ENCODE measurements at regions not wholly inside any gene's neighbourhood (a gene's known extent, or its start where the extent isn't known, plus 50 kb on each side); places are given as distances from the start of the nearest gene placed in this dataset.

DNA sequence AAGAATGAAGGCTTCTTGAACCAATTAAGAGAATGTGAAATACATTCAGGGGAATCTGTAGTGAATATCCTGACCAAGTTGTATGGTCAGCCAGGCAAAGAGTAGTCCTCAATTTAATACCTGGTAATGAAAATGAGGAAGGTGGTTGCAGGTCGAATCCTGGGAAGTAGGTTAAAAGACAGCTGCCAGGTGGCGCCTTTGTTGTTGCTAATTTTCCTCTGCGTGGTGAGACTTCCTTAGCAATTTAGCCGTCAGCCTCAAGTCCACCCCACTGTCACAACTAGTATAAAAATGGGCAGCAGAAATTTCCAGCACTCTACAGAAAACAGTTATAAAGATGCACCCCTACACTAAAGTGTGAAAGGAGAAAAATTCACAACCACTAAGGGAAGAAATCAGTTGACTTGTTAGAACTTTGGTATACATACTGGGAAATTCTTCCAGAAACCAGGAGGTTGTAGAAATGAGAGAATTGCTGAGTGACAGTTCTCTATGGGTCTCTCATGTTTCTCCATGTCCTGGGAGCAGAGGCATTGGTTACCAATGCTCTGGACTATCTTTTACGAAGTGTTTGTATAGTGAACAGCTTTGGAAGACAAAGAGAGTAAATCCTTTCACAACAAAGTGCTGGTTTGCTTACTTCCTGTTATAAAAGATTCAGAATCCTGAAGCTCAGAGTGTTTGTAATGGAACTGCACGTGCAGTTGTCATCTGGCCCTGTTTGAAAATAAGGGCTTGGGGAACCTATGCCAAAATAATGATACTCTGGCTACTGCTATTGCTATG is 235.9 kb downstream of the NHLRC3 start:
- Mint-ChIP-seq H3K36me3 (no peaks in the 10 kb centered on the region), H3K4me1 (peaks cover 0 to 3% (median 0%) of the 10 kb centered on the region in 7 donors), H3K4me3 (no peak overlapping the region), H3K9me3 (no peaks in the 10 kb centered on the region), H3K27me3 (peaks cover 13 to 23% (median 18%) of the 10 kb centered on the region in 5 donors), H3K27ac (no peak overlapping the region)
- ChIA-PET CTCF (no interaction called here), POLR2A (no interaction called here)
- no peak for DNase-seq
- H3K4me1 ChIP-seq (ENCODE audit: control insufficient read depth in 2 of 2, insufficient read depth in 2 of 2, low read length in 2 of 2) = no peaks in the 10 kb centered on the region
- H3K4me3 ChIP-seq (ENCODE audit: low read length) = no peak overlapping the region
- no peak for ATAC-seq
- no peaks in the 10 kb centered on the region for H3K9me3 ChIP-seq (ENCODE audit: control insufficient read depth in 2 of 3, low read length in 3 of 3)
- H3K27me3 ChIP-seq (ENCODE audit: control insufficient read depth in 2 of 2, insufficient read depth in 2 of 2, low read length in 2 of 2) = no peaks in the 10 kb centered on the region
- intact Hi-C loops (cut with micrococcal nuclease) = loop anchor here in 1 of 2 donors (5.0 kb wide), 1 partner anchor 338 kb away; no protein-coding TSS in a partner anchor
- H3K27ac ChIP-seq (ENCODE audit: low read depth, low read length) = no peak overlapping the region
- H3K36me3 ChIP-seq (ENCODE audit: control insufficient read depth in 2 of 3, insufficient read depth in 3 of 3, low read length in 3 of 3) = no peaks in the 10 kb centered on the region

DNA sequence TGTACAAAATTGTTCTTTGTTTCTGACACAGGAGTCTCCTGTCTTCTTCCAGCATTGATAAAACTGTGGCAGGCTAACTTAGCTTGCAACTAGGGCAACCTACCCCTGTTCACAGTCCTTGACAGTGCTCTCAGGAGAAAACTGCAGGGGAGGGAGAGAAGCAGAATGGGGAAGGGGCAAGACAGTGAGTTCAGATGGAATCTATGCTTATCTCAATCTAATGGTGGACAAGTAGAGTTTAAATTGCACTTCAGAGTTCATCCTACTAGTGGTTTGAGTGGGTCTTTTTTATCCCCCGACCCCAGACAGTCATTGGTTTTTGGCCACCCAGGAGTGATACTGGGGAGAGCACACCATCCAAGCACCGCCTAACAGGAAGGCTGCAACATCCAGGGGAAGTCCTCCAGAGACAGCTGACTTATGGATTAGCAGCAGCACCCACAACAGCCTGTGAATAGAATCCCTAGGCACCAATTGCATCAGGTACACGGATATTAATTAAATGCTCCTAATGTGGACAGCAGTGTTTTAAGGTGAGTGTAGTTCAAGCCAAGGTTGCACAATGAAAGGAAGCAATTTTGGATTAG is 236.6 kb downstream of the NHLRC3 start:
- CTCF ChIA-PET = no interaction called here
- Histone ChIP-seq H3K4me1 (ENCODE audit: control insufficient read depth in 2 of 2, insufficient read depth in 2 of 2, low read length in 2 of 2) (no peaks in the 10 kb centered on the region), H3K9me3 (ENCODE audit: control insufficient read depth in 2 of 3, low read length in 3 of 3) (no peaks in the 10 kb centered on the region), H3K4me3 (ENCODE audit: low read length) (no peak overlapping the region), H3K27me3 (ENCODE audit: control insufficient read depth in 2 of 2, insufficient read depth in 2 of 2, low read length in 2 of 2) (no peaks in the 10 kb centered on the region), H3K27ac (ENCODE audit: low read depth, low read length) (no peak overlapping the region), H3K36me3 (ENCODE audit: control insufficient read depth in 2 of 3, insufficient read depth in 3 of 3, low read length in 3 of 3) (no peaks in the 10 kb centered on the region)
- POLR2A ChIA-PET = no interaction called here
- no peak for DNase-seq
- Mint-ChIP-seq H3K27me3 (peaks cover 12 to 17% (median 15%) of the 10 kb centered on the region in 5 donors), H3K27ac (no peak overlapping the region), H3K4me1 (peaks cover 0 to 3% (median 0%) of the 10 kb centered on the region in 7 donors), H3K36me3 (peaks cover 0 to 1% (median 0%) of the 10 kb centered on the region in 5 donors), H3K9me3 (peaks cover 0 to under 1% (median 0%) of the 10 kb centered on the region in 11 donors), H3K4me3 (no peak overlapping the region)
- ATAC-seq = no peak
- intact Hi-C loops (cut with micrococcal nuclease) = loop anchor here in 1 of 2 donors (5.0 kb wide), 1 partner anchor 337 kb away; no protein-coding TSS in a partner anchor

DNA sequence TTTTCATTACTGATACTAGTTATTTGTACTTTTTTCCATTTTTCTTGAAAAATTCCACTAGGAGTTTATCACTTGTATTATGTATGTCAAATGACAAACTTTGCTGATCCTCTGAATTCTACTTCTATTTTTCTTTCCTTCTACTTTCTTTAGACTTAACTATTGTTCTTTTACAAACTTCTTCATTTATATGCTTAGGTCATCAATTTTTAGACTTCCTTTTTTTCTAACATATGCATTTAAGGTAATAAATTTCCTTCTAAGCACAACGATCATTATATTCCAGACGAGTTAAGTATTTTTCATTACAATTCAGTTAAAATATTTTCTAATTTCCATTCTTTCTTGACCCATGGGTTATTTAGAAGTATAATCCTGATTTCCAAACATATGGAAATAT is 240.8 kb downstream of the NHLRC3 start:
- intact Hi-C loops (cut with micrococcal nuclease) = no loop called here
- Mint-ChIP-seq H3K4me1 (no peaks in the 10 kb centered on the region), H3K4me3 (no peak overlapping the region), H3K9me3 (peaks cover 0 to 3% (median 0%) of the 10 kb centered on the region in 11 donors), H3K36me3 (peaks cover 0 to 3% (median 0%) of the 10 kb centered on the region in 5 donors), H3K27ac (no peak overlapping the region), H3K27me3 (peaks cover 11 to 45% (median 39%) of the 10 kb centered on the region in 5 donors)
- Histone ChIP-seq H3K27ac (ENCODE audit: low read depth, low read length) (no peak overlapping the region), H3K4me3 (ENCODE audit: low read length) (no peak overlapping the region), H3K27me3 (ENCODE audit: control insufficient read depth in 2 of 2, insufficient read depth in 2 of 2, low read length in 2 of 2) (no peaks in the 10 kb centered on the region), H3K4me1 (ENCODE audit: control insufficient read depth in 2 of 2, insufficient read depth in 2 of 2, low read length in 2 of 2) (no peaks in the 10 kb centered on the region), H3K36me3 (ENCODE audit: control insufficient read depth in 2 of 3, insufficient read depth in 3 of 3, low read length in 3 of 3) (no peaks in the 10 kb centered on the region), H3K9me3 (ENCODE audit: control insufficient read depth in 2 of 3, low read length in 3 of 3) (no peaks in the 10 kb centered on the region)
- ChIA-PET CTCF (no interaction called here), POLR2A (no interaction called here)
- ATAC-seq (no peak), DNase-seq (no peak)

DNA sequence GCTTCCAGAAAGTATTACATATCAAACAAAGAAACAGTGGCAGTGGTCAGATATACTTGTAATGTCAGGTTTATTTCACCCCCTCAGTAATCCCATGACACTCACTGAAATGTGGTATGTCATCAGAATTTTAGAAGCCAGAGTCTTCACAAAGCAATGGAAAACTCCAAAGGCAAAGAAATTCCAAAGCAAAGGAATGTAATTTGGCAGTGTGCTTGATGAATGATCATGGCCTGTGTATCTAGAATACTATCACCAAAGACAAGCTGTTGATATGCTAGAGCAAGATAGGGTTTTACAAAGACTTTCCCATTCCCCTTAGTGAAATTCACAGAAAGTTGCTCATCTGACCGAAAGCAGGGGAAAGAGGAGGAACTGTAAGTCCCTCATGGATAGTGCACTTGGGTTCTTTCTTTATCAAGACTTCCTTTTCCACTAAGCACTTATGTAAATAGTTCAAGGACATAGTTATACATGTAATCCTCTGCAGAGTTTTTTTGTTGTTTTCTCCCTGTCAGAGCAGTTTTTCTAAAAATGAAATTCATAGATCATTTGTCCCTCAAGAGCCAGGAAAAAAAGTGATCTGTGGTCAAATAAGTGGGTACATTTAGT is 243.4 kb downstream of the NHLRC3 start:
- DNase-seq = no peak
- Mint-ChIP-seq H3K4me1 (no peaks in the 10 kb centered on the region), H3K4me3 (no peak overlapping the region), H3K9me3 (peaks cover 0 to 10% (median 3%) of the 10 kb centered on the region in 11 donors), H3K36me3 (peaks cover 0 to 4% (median 0%) of the 10 kb centered on the region in 5 donors), H3K27me3 (peaks cover 17 to 54% (median 39%) of the 10 kb centered on the region in 5 donors), H3K27ac (no peak overlapping the region)
- Histone ChIP-seq H3K4me3 (ENCODE audit: low read length) (no peak overlapping the region), H3K27me3 (ENCODE audit: control insufficient read depth in 2 of 2, insufficient read depth in 2 of 2, low read length in 2 of 2) (no peaks in the 10 kb centered on the region), H3K9me3 (ENCODE audit: control insufficient read depth in 2 of 3, low read length in 3 of 3) (peaks cover 0 to under 1% (median 0%) of the 10 kb centered on the region in 3 experiments), H3K27ac (ENCODE audit: low read depth, low read length) (no peak overlapping the region), H3K36me3 (ENCODE audit: control insufficient read depth in 2 of 3, insufficient read depth in 3 of 3, low read length in 3 of 3) (no peaks in the 10 kb centered on the region), H3K4me1 (ENCODE audit: control insufficient read depth in 2 of 2, insufficient read depth in 2 of 2, low read length in 2 of 2) (no peaks in the 10 kb centered on the region)
- no peak for ATAC-seq
- POLR2A ChIA-PET = no interaction called here
- CTCF ChIA-PET = no interaction called here
- intact Hi-C loops (cut with micrococcal nuclease) = no loop called here

DNA sequence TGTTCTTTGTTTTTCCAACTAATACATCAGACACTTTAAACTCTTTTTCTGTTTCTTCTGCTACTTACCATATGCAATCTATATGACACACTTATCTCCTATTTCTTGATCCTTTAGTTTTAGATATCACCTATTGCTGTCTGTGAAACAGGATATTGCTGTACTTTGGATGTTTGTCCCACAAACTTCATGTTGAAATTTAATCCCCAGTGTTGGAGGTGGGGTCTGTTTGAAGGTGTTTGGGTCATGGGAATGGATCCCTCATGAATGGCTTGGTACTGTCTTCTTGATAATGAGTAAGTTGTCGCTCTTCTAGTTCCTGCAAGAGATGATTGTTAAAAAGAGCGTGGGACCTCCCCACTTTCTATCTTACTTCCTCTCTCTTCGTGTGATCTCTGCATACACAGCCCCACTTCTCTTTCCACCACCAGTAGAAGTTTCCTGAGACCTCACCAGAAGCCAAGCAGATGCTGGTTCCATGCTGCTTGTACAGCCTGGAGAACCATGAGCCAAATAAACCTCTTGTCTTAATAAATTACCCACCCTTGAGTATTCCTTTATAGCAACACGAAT is 244.2 kb downstream of the NHLRC3 start:
- no peaks in the 10 kb centered on the region for H3K27me3 ChIP-seq (ENCODE audit: control insufficient read depth in 2 of 2, insufficient read depth in 2 of 2, low read length in 2 of 2)
- no peaks in the 10 kb centered on the region for H3K4me1 ChIP-seq (ENCODE audit: control insufficient read depth in 2 of 2, insufficient read depth in 2 of 2, low read length in 2 of 2)
- H3K4me3 ChIP-seq (ENCODE audit: low read length) = no peak overlapping the region
- peaks cover 0 to 8% (median 0%) of the 10 kb centered on the region in 3 experiments for H3K9me3 ChIP-seq (ENCODE audit: control insufficient read depth in 2 of 3, low read length in 3 of 3)
- Mint-ChIP-seq H3K27me3 (peaks cover 14 to 51% (median 39%) of the 10 kb centered on the region in 5 donors), H3K27ac (no peak overlapping the region), H3K4me3 (no peak overlapping the region), H3K4me1 (no peaks in the 10 kb centered on the region), H3K36me3 (peaks cover 0 to 11% (median 0%) of the 10 kb centered on the region in 5 donors), H3K9me3 (peaks cover 0 to 17% (median 10%) of the 10 kb centered on the region in 11 donors)
- intact Hi-C loops (cut with micrococcal nuclease) = no loop called here
- ChIA-PET CTCF (no interaction called here), POLR2A (no interaction called here)
- DNase-seq (no peak), ATAC-seq (no peak)
- H3K36me3 ChIP-seq (ENCODE audit: control insufficient read depth in 2 of 3, insufficient read depth in 3 of 3, low read length in 3 of 3) = no peaks in the 10 kb centered on the region
- no peak overlapping the region for H3K27ac ChIP-seq (ENCODE audit: low read depth, low read length)

DNA sequence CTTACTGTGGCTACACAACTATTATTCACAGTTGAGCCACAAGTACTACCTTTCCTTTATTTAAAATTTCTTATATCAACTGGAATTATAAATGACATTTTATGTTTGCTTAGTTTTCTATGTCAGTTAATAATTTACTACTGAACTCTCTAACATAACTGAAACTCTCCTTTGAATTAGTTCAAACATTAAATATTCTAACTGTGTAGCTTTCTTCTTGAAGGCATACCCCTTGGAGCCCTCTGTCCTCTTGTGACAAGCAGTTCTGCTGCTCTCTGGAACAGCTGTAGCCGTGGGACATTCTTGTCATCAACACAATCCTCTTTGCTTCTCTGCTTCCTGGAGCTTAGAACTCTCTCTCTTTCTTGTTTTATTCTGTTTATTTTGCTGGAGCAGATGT is 244.8 kb downstream of the NHLRC3 start:
- no peaks in the 10 kb centered on the region for H3K4me1 ChIP-seq (ENCODE audit: control insufficient read depth in 2 of 2, insufficient read depth in 2 of 2, low read length in 2 of 2)
- H3K27me3 ChIP-seq (ENCODE audit: control insufficient read depth in 2 of 2, insufficient read depth in 2 of 2, low read length in 2 of 2) = no peaks in the 10 kb centered on the region
- no peak overlapping the region for H3K4me3 ChIP-seq (ENCODE audit: low read length)
- H3K27me3 Mint-ChIP-seq = peaks cover 14 to 51% (median 39%) of the 10 kb centered on the region in 5 donors
- DNase-seq (no peak), ATAC-seq (no peak)
- H3K27ac Mint-ChIP-seq = no peak overlapping the region
- no peak overlapping the region for H3K4me3 Mint-ChIP-seq
- peaks cover 4 to 21% (median 10%) of the 10 kb centered on the region in 11 donors for H3K9me3 Mint-ChIP-seq
- POLR2A ChIA-PET = no interaction called here
- no peaks in the 10 kb centered on the region for H3K4me1 Mint-ChIP-seq
- intact Hi-C loops (cut with micrococcal nuclease) = no loop called here
- CTCF ChIA-PET = no interaction called here
- H3K27ac ChIP-seq (ENCODE audit: low read depth, low read length) = no peak overlapping the region
- H3K36me3 Mint-ChIP-seq = peaks cover 0 to 11% (median 0%) of the 10 kb centered on the region in 5 donors
- H3K9me3 ChIP-seq (ENCODE audit: control insufficient read depth in 2 of 3, low read length in 3 of 3) = peaks cover 0 to 8% (median 0%) of the 10 kb centered on the region in 3 experiments
- H3K36me3 ChIP-seq (ENCODE audit: control insufficient read depth in 2 of 3, insufficient read depth in 3 of 3, low read length in 3 of 3) = no peaks in the 10 kb centered on the region
